ENCODE measurements at regions not wholly inside any gene's neighbourhood (a gene's known extent, or its start where the extent isn't known, plus 50 kb on each side); places are given as distances from the start of the nearest gene placed in this dataset.

GRCh38 chr1:80962564-80962963 lies 838.2 kb upstream of the ADGRL2 start:
- no peak for TF ChIP-seq ZNF274 (IDR thresholded peaks at IDR 0.05; ENCODE audit: low read depth, low read length)
- no peak overlapping the region for H3K4me3 ChIP-seq (ENCODE audit: low read length)

DNA sequence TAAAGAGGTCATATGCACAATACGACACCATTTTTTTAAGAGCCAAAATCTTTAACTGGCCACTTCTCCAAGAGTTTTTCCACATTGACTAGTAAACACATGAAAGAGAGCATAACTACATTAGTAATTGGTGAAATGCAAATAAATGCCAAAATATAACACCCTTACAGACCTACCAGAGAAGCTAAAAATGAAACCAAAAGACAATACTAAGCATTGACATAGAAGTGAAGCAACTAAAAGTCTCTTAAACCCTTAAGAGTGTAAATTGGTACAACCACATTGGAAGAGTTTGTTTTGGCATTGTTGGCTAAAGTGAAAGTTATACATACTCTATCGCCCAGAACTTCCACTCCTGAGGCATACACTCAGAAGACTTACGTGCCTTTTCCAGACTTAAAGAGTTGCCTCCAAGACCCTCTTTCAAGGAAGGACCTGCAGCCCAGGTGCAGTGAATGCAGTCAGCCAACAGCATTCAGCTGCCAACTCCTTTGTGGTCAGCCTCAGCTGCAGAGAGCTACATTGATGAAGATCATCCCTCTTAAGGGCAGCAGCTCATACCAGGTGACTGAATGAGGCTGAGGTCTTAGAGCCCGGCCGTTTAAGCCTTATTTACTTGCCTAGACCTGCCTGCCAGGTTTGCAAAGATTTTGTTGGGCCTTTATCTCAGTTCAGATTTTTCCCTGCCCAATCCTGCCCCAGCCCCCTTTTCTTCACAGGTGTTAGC lies 839.1 kb upstream of the ADGRL2 start:
- H3K4me3 ChIP-seq (ENCODE audit: low read length) = no peak overlapping the region
- TF ChIP-seq ZNF274 (IDR thresholded peaks at IDR 0.05; ENCODE audit: low read depth, low read length) = no peak

GRCh38 chr1:80933346-80933745 lies 867.4 kb upstream of the ADGRL2 start:
- TF ChIP-seq ZNF274 (IDR thresholded peaks at IDR 0.05; ENCODE audit: low read depth, low read length) = no peak
- H3K4me3 ChIP-seq (ENCODE audit: low read length) = no peak overlapping the region

DNA sequence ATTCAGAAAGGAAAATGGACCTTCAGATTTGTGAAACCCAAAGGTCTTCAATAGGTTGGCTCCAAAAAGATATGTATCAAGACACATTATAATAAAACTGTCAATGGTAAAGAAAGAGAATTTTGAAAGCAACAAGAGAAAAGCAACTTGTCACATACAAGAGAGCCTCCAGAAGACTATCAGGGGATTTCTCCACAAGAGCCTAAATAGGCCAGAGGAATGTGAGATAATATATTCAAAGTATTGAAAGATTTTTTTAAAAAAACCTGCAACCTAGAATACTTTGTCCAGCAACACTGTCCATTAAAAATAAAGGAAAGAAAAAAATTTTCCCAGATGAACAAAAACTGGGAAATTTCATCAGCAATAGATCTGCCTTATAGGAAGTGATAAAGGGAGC lies 869.6 kb upstream of the ADGRL2 start:
- TF ChIP-seq ZNF274 (IDR thresholded peaks at IDR 0.05; ENCODE audit: low read depth, low read length) = no peak
- no peak overlapping the region for H3K4me3 ChIP-seq (ENCODE audit: low read length)

- TF ChIP-seq ZNF274 (IDR thresholded peaks at IDR 0.05; ENCODE audit: low read depth, low read length) = no peak
- no peak overlapping the region for H3K4me3 ChIP-seq (ENCODE audit: low read length)
Observed at GRCh38 chr1:80929868-80930508, 870.7 kb upstream of the ADGRL2 start.

DNA sequence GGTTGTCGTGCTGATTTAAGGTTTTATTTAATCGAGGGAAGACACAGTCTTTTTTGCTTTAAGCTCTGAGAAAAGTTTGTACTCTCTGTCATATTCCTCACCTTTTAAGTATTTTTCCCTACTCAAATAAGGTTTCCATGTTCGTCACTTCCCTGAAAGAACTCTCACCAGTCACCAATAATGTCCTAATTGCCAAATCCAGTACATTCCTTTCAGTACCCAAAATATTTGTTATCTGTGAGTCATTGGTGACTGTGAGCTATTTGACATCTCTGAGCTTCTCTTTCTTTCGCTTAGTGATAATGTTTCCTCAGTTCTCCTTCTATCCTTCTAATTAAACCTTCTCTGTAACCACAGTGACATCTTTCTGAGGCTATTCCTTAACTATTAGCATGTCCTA lies 874.2 kb upstream of the ADGRL2 start:
- no peak overlapping the region for H3K4me3 ChIP-seq (ENCODE audit: low read length)
- TF ChIP-seq ZNF274 (IDR thresholded peaks at IDR 0.05; ENCODE audit: low read depth, low read length) = no peak

DNA sequence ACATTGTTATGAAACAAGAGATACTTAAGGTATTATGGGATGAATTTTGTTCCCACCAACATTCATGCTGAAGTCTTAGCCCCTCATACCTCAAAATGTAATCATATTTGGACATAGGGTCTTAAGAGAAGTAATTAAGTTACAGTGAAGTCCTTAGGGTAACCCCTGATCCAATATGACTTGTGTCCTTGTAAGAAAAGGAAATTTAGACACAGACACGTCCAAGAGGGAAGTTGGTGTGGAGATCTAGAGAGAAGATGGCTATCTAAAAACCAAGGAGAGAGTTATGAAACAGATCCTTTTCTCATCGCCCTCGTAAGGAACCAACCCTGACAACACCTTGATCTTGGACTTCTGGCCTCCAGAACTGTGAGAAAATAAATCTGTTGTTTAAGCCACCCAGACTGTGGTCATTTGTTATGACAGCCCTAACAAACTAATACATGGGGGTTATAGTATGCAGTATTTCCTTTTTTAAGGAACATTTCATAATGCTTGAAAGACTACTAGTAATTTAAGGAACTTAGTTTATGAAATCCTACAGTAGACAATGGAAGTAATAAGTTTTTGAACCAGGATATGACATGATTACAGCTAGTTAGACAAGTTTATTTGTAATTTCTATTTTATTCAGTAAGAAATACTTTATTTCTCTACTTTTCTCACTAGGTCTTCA lies 875.5 kb upstream of the ADGRL2 start:
- no peak overlapping the region for H3K4me3 ChIP-seq (ENCODE audit: low read length)
- TF ChIP-seq ZNF274 (IDR thresholded peaks at IDR 0.05; ENCODE audit: low read depth, low read length) = no peak

- no peak for TF ChIP-seq ZNF274 (IDR thresholded peaks at IDR 0.05; ENCODE audit: low read depth, low read length)
- H3K4me3 ChIP-seq (ENCODE audit: low read length) = no peak overlapping the region
Observed at GRCh38 chr1:80924290-80924689, 876.4 kb upstream of the ADGRL2 start.

- no peak for TF ChIP-seq ZNF274 (IDR thresholded peaks at IDR 0.05; ENCODE audit: low read depth, low read length)
- no peak overlapping the region for H3K4me3 ChIP-seq (ENCODE audit: low read length)
Observed at GRCh38 chr1:80922906-80923305, 877.8 kb upstream of the ADGRL2 start.

DNA sequence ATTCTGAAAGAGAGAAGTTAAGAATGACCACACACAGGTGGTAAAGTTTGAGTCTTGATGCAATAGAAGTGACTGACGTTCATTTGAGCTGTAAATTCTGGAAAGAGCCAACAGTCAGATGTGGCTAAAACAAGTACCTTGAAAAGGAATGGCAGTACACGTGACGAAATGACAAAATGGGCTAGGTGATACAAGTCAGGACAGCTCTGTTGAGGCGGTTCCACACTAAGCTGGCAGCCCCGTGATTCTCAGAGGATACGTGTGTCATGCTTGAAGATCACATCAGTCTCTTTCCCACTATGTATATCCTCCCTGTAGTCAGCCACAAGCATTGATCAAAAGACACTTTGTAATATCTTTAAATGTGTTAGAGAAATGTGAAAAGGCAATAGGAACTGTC lies 881.3 kb upstream of the ADGRL2 start:
- H3K4me3 ChIP-seq (ENCODE audit: low read length) = no peak overlapping the region
- no peak for TF ChIP-seq ZNF274 (IDR thresholded peaks at IDR 0.05; ENCODE audit: low read depth, low read length)

DNA sequence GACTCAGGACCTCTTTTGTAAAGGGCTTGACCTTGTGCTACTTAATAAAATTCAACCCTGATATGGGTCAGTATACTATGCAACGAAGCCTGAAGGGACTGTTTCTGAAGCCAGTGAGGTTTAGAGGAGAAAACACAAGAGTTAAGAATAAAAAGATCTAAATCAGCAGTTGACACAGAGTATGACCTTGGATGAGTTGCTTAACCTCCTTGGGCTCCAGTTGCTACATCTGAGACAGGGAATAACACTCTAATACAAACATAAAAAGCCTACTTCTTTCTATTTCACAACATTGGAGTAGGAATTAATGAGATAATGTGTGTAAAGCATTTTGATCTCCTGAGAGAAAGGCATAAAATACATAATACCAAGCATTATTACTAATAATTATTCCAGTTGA lies 882.4 kb upstream of the ADGRL2 start:
- H3K4me3 ChIP-seq (ENCODE audit: low read length) = no peak overlapping the region
- no peak for TF ChIP-seq ZNF274 (IDR thresholded peaks at IDR 0.05; ENCODE audit: low read depth, low read length)

DNA sequence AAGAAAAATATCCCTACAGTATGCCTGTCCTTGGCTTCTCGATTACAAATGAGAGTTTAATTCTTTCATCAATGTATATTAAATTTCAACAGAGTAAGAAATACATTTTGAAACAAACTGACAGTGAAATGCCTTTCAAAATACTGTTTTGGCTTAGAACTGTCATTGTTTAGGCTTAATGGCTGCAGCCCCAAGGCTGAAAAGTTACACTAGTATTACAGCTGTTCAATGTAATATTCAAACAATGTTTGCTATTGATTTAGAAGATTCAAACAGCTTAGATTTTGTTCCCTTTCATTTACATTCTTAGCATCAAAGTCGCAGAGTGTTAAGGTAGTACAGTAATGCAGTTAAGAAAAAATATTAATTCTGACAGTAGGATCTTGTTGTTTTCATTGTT lies 882.9 kb upstream of the ADGRL2 start:
- TF ChIP-seq ZNF274 (IDR thresholded peaks at IDR 0.05; ENCODE audit: low read depth, low read length) = no peak

DNA sequence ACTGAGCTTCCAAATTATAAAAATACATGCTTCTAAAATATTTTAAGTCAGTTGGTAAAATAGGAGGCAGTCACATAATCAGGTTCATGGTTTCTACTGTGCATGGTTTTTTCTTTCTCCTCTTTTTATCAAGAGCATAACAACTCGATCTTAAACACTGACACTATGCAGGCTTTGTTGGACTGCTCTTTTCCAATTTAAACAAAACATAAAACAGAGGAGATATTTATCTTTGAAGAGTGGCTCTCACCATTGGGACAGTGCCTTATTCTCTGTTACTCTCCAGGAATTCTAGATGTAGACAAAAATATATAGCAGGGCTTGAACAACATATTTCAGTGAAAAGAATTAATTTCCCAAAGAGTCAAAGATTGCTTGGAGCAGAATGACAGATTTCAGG lies 883.5 kb upstream of the ADGRL2 start:
- no peak for TF ChIP-seq ZNF274 (IDR thresholded peaks at IDR 0.05; ENCODE audit: low read depth, low read length)
- no peak overlapping the region for H3K4me3 ChIP-seq (ENCODE audit: low read length)

More for the DNA sequence above, 882.9 kb upstream of the ADGRL2 start:
- H3K4me3 ChIP-seq (ENCODE audit: low read length) = no peak overlapping the region

GRCh38 chr1:80915491-80915890 lies 885.2 kb upstream of the ADGRL2 start:
- no peak for TF ChIP-seq ZNF274 (IDR thresholded peaks at IDR 0.05; ENCODE audit: low read depth, low read length)
- no peak overlapping the region for H3K4me3 ChIP-seq (ENCODE audit: low read length)

GRCh38 chr1:80910426-80910825 lies 890.3 kb upstream of the ADGRL2 start:
- H3K4me3 ChIP-seq (ENCODE audit: low read length) = no peak overlapping the region
- no peak for TF ChIP-seq ZNF274 (IDR thresholded peaks at IDR 0.05; ENCODE audit: low read depth, low read length)
